ENCODE measurements at regions not wholly inside any gene's neighbourhood (a gene's known extent, or its start where the extent isn't known, plus 50 kb on each side); places are given as distances from the start of the nearest gene placed in this dataset.
A peak's percentile ranks its signal among the peaks of the same experiment; 100 is the strongest.

- Mint-ChIP-seq H3K4me1 (no peaks in the 10 kb centered on the region), H3K9me3 (peaks cover 0 to 3% (median 0%) of the 10 kb centered on the region in 3 donors), H3K4me3 (no peak overlapping the region), H3K36me3 (no peaks in the 10 kb centered on the region), H3K27ac (no peak overlapping the region), H3K27me3 (no peaks in the 10 kb centered on the region)
These were observed 591.4 kb downstream of the CCDC171 start for GRCh38 chr9:16143947-16144890.

- H3K27me3 Mint-ChIP-seq, result no peaks in the 10 kb centered on the region
- H3K9me3 Mint-ChIP-seq, result peaks cover 0 to 7% (median 3%) of the 10 kb centered on the region in 3 donors
- H3K27ac Mint-ChIP-seq, result no peak overlapping the region
- H3K36me3 Mint-ChIP-seq, result no peaks in the 10 kb centered on the region
- H3K4me3 Mint-ChIP-seq, result peak overlapping the region in 1 of 4 donors; percentile 6
- H3K4me1 Mint-ChIP-seq, result no peaks in the 10 kb centered on the region
These were observed 592.5 kb downstream of the CCDC171 start for GRCh38 chr9:16145196-16145950.

DNA sequence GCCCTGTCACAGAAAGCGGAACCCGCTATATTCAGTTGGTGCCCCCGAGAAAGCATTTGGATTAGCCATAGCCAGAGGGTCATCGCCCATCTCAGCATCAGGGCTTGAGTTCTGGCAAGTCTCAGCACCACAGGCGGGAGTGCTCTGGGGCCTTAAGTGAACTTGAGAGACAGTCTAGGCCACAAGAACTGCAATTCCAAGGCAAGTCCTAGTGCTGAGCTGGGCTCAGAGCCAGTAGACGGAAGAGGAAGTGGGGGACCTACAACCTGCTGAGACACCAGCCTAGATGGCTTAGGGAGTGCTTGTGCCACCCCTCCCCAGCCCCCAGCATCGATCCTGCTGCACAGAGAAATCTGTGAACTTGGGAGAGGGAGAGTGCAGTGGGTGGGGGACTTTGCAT lies 594.9 kb downstream of the CCDC171 start:
- Mint-ChIP-seq H3K4me3 (no peak overlapping the region), H3K4me1 (no peaks in the 10 kb centered on the region), H3K27ac (no peak overlapping the region), H3K9me3 (peaks cover 0 to 7% (median 5%) of the 10 kb centered on the region in 3 donors), H3K27me3 (no peaks in the 10 kb centered on the region), H3K36me3 (no peaks in the 10 kb centered on the region)

GRCh38 chr9:16150501-16150900 lies 597.7 kb downstream of the CCDC171 start:
- Mint-ChIP-seq H3K9me3 (peaks cover 0 to 9% (median 7%) of the 10 kb centered on the region in 3 donors), H3K4me1 (peaks cover 0 to 3% (median 2%) of the 10 kb centered on the region in 3 donors), H3K4me3 (no peak overlapping the region), H3K36me3 (no peaks in the 10 kb centered on the region), H3K27ac (no peak overlapping the region), H3K27me3 (peaks cover 4% of the 10 kb centered on the region)

DNA sequence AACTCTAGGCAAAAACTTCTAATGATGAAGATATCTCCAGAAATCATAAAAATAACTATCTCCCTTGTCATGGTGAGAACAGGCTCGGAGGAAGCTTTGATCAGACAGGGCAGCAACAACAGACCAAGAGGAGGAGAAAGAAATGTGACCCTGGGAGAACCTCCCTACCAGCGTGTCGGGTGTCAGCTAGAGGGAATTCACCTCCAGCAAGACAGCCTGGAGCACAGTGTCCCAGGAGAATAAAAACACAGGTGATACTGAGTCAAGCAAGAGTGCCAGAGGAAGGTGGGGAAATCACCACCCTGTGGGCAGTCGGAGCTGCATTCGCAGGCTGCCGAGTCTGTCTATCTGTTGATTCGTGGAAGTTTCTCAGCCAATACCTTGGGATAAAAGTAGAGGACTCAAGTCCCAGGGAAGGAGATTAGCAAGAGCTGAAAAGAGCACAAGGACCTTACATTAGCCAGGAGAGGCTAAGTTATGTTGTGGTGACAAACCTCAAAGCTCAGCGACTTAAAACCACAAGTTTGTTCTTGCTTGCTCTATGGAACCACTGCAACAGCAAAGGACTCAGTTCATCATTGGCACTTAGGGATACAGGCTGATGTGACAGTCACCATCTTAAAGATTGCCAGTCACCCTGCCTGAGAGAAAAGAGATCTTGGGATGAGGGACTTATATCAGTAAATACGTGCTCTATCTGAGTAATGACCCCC lies 598.3 kb downstream of the CCDC171 start:
- H3K27ac Mint-ChIP-seq, result no peak overlapping the region
- no peaks in the 10 kb centered on the region for H3K36me3 Mint-ChIP-seq
- peaks cover 0 to 3% (median 2%) of the 10 kb centered on the region in 3 donors for H3K4me1 Mint-ChIP-seq
- no peak overlapping the region for H3K4me3 Mint-ChIP-seq
- H3K27me3 Mint-ChIP-seq, result peaks cover 4% of the 10 kb centered on the region
- H3K9me3 Mint-ChIP-seq, result peaks cover 0 to 9% (median 7%) of the 10 kb centered on the region in 3 donors

- H3K27me3 Mint-ChIP-seq, result peaks cover 4% of the 10 kb centered on the region
- peaks cover 0 to 3% (median 2%) of the 10 kb centered on the region in 3 donors for H3K4me1 Mint-ChIP-seq
- H3K9me3 Mint-ChIP-seq, result peaks cover 0 to 9% (median 7%) of the 10 kb centered on the region in 3 donors
- no peaks in the 10 kb centered on the region for H3K36me3 Mint-ChIP-seq
- H3K4me3 Mint-ChIP-seq, result no peak overlapping the region
- H3K27ac Mint-ChIP-seq, result no peak overlapping the region
These were observed 599.6 kb downstream of the CCDC171 start for GRCh38 chr9:16152276-16153101.

DNA sequence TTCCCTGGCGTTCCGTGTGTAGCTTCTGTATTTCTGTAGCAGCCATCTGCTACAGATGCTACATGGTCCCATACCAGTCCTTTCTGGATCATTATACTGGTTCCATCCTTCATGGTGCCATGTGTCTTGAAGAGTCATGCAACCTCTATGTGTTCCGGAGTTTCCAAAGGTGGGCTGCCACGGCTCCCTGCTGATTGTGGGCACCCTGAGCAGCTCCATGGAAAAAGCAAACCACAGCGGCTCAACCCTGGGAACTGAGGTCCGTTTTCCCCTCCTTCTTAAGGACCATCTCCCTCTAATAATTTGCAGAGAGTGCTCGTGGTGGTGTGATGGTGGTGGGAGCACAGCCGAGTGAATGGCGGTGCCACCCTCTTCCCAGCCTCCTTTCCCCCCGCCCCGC lies 600.4 kb downstream of the CCDC171 start:
- H3K36me3 Mint-ChIP-seq, result no peaks in the 10 kb centered on the region
- H3K27me3 Mint-ChIP-seq, result peaks cover 4% of the 10 kb centered on the region
- peaks cover 0 to 3% (median 2%) of the 10 kb centered on the region in 3 donors for H3K4me1 Mint-ChIP-seq
- no peak overlapping the region for H3K4me3 Mint-ChIP-seq
- H3K27ac Mint-ChIP-seq, result no peak overlapping the region
- peaks cover 0 to 9% (median 7%) of the 10 kb centered on the region in 3 donors for H3K9me3 Mint-ChIP-seq

- H3K4me1 Mint-ChIP-seq, result peaks cover 0 to 3% (median 2%) of the 10 kb centered on the region in 3 donors
- no peaks in the 10 kb centered on the region for H3K36me3 Mint-ChIP-seq
- peaks cover 4% of the 10 kb centered on the region for H3K27me3 Mint-ChIP-seq
- peaks cover 0 to 9% (median 7%) of the 10 kb centered on the region in 3 donors for H3K9me3 Mint-ChIP-seq
- H3K4me3 Mint-ChIP-seq, result no peak overlapping the region
- no peak overlapping the region for H3K27ac Mint-ChIP-seq
These were observed 600.9 kb downstream of the CCDC171 start for GRCh38 chr9:16153741-16154140.

- H3K4me3 Mint-ChIP-seq, result no peak overlapping the region
- peaks cover 4% of the 10 kb centered on the region for H3K27me3 Mint-ChIP-seq
- no peak overlapping the region for H3K27ac Mint-ChIP-seq
- H3K36me3 Mint-ChIP-seq, result no peaks in the 10 kb centered on the region
- peaks cover 0 to 8% (median 3%) of the 10 kb centered on the region in 3 donors for H3K9me3 Mint-ChIP-seq
- H3K4me1 Mint-ChIP-seq, result peaks cover 0 to 3% (median 2%) of the 10 kb centered on the region in 3 donors
These were observed 601.8 kb downstream of the CCDC171 start for GRCh38 chr9:16154521-16155078.

DNA sequence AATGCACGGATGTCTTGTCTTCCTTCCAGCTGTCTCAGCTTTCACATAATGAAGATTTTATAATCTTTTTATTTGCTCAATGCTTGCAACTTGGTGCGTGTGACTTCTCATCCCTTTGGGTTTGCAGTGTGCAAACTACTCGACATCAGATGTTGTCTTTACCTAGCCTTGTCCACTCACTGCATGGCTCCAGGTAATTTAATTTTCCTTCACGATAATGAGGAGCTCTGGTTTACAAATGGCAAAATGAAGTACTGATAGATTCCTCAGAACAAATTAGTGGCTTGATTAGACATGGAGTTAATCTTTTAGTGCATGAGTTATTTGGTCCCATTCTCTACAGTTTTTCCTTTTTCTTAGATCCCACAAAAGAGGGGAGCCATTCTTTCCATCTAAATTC lies 603.0 kb downstream of the CCDC171 start:
- peaks cover 0 to 6% (median 3%) of the 10 kb centered on the region in 3 donors for H3K9me3 Mint-ChIP-seq
- no peaks in the 10 kb centered on the region for H3K36me3 Mint-ChIP-seq
- H3K4me1 Mint-ChIP-seq, result peaks cover 0 to 3% (median 2%) of the 10 kb centered on the region in 3 donors
- peaks cover 4% of the 10 kb centered on the region for H3K27me3 Mint-ChIP-seq
- no peak overlapping the region for H3K4me3 Mint-ChIP-seq
- H3K27ac Mint-ChIP-seq, result no peak overlapping the region

- Mint-ChIP-seq H3K4me1 (peaks cover 0 to 3% (median 2%) of the 10 kb centered on the region in 3 donors), H3K4me3 (no peak overlapping the region), H3K27ac (no peak overlapping the region), H3K27me3 (peaks cover 4% of the 10 kb centered on the region), H3K9me3 (peaks cover 3 to 6% (median 3%) of the 10 kb centered on the region in 3 donors), H3K36me3 (peaks cover 2% of the 10 kb centered on the region)
These were observed 604.4 kb downstream of the CCDC171 start for GRCh38 chr9:16157216-16157615.

DNA sequence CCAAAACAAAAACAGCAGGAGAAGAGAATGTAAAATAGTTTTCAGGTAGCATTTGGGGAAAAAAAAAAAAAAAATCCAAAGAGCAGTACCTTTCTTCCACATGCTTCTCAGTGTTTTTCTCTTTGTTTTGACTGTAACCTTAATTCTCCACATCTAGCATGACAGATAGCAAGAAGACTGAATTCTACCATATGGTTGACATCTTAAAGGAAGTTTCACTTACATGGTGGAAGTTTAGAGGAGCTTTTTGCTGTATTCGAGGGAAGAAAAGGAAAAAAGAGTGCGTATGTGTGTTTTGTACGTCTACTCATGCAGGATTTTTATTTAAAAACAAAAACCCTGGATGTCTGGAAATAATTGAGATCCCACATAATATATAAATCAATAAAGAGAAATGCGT lies 604.8 kb downstream of the CCDC171 start:
- Mint-ChIP-seq H3K9me3 (peaks cover 3 to 4% (median 3%) of the 10 kb centered on the region in 3 donors), H3K4me3 (no peak overlapping the region), H3K36me3 (peaks cover 2% of the 10 kb centered on the region), H3K27me3 (peaks cover 4% of the 10 kb centered on the region), H3K4me1 (peaks cover 0 to 3% (median 2%) of the 10 kb centered on the region in 3 donors), H3K27ac (no peak overlapping the region)

- Mint-ChIP-seq H3K9me3 (peaks cover 0 to 3% (median 3%) of the 10 kb centered on the region in 3 donors), H3K4me1 (peaks cover 0 to 3% (median 2%) of the 10 kb centered on the region in 3 donors), H3K27ac (no peak overlapping the region), H3K36me3 (peaks cover 2% of the 10 kb centered on the region), H3K27me3 (peaks cover 4% of the 10 kb centered on the region), H3K4me3 (no peak overlapping the region)
These were observed 605.2 kb downstream of the CCDC171 start for GRCh38 chr9:16158093-16158492.

DNA sequence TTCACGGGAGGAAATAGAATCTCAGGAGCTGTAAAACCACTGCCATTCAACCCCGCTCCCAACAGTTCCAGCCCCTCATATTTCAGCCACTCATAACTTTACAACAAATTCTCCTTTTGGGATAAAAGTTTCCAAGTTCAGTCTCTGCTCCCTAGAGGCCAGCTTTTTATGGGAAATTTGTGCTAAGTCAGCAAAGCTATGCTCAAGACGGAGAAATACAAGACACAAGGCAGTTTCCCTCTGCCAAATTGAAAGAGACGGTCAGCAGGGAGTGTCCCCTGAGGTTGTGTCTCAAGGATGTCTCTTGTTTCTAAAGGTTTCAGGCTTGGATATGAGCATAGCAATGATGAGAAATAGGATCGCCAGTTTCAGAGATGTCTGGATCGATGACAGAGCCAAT lies 608.6 kb downstream of the CCDC171 start:
- Mint-ChIP-seq H3K27me3 (no peaks in the 10 kb centered on the region), H3K4me3 (no peak overlapping the region), H3K9me3 (peaks cover 3 to 4% (median 3%) of the 10 kb centered on the region in 3 donors), H3K4me1 (no peaks in the 10 kb centered on the region), H3K36me3 (peaks cover 2% of the 10 kb centered on the region), H3K27ac (no peak overlapping the region)

All from IgD-negative memory B cell (primary cell).